ENCODE measurements at regions not wholly inside any gene's neighbourhood (a gene's known extent, or its start where the extent isn't known, plus 50 kb on each side); places are given as distances from the start of the nearest gene placed in this dataset.
"Not testable (repeated sequence)": the region's sequence is repeated elsewhere in the genome, so short reads cannot be mapped to it uniquely, and the experiment has no call there.

- DNase-seq = no peak
Measured at GRCh38 chr5:42989190-42989589, 50.9 kb downstream of the ANXA2R start.

- DNase-seq = no peak
Measured at GRCh38 chr5:42988568-42988967, 51.6 kb downstream of the ANXA2R start.

- no peak for DNase-seq
Measured at GRCh38 chr5:42985129-42986037, 54.7 kb downstream of the ANXA2R start.

- no peak for DNase-seq
Measured at GRCh38 chr5:42984307-42984706, 55.8 kb downstream of the ANXA2R start.

GRCh38 chr5:42982107-42982622 lies 58.0 kb downstream of the ANXA2R start:
- DNase-seq = no peak

GRCh38 chr5:42981417-42982106 lies 58.6 kb downstream of the ANXA2R start:
- DNase-seq = not testable (repeated sequence)

- not testable (repeated sequence) for DNase-seq
Measured at GRCh38 chr5:42981015-42981414, 59.1 kb downstream of the ANXA2R start.

- not testable (repeated sequence) for DNase-seq
Measured at GRCh38 chr5:42980391-42980790, 59.7 kb downstream of the ANXA2R start.

GRCh38 chr5:42979242-42979641 lies 60.9 kb downstream of the ANXA2R start:
- not testable (repeated sequence) for DNase-seq

- DNase-seq = no peak
Measured at GRCh38 chr5:42974536-42974935, 65.6 kb downstream of the ANXA2R start.

- peak; percentile 40 for DNase-seq
Measured at GRCh38 chr5:42970636-42971559, 69.2 kb downstream of the ANXA2R start.

GRCh38 chr5:42965934-42966333 lies 74.2 kb downstream of the ANXA2R start:
- DNase-seq = no peak

GRCh38 chr5:42963412-42963811 lies 76.7 kb downstream of the ANXA2R start:
- no peak for DNase-seq

GRCh38 chr5:42962124-42962523 lies 78.0 kb downstream of the ANXA2R start:
- no peak for DNase-seq

GRCh38 chr5:42960506-42960905 lies 79.6 kb downstream of the ANXA2R start:
- DNase-seq = no peak

- DNase-seq = no peak
Measured at GRCh38 chr5:42956551-42956950, 83.6 kb downstream of the ANXA2R start.

- DNase-seq = no peak
Measured at GRCh38 chr5:42953041-42953440, 87.1 kb downstream of the ANXA2R start.

GRCh38 chr5:42952578-42952974 lies 87.5 kb downstream of the ANXA2R start:
- no peak for DNase-seq

GRCh38 chr5:42951293-42951840 lies 88.8 kb downstream of the ANXA2R start:
- peak; percentile 70 for DNase-seq

GRCh38 chr5:42950456-42951292 lies 89.4 kb downstream of the ANXA2R start:
- peak; percentile 85 for DNase-seq

GRCh38 chr5:42950116-42950455 lies 90.0 kb downstream of the ANXA2R start:
- no peak for DNase-seq
